Islet precursor cell (in vitro differentiated cells): ENCODE measurements at regions not wholly inside any gene's neighbourhood (a gene's known extent, or its start where the extent isn't known, plus 50 kb on each side); places are given as distances from the start of the nearest gene placed in this dataset.

Experiments used
- DNase-seq: peaks from one replicate; pipeline ENCODE4 v3.0.0-alpha.2; 2018

GRCh38 chr2:207236156-207236935, 70.6 kb upstream of the KLF7 start:
- no peak for DNase-seq

- DNase-seq: peak; percentile 91
Measured at GRCh38 chr2:207238831-207239701, 73.3 kb upstream of the KLF7 start.

- peak; percentile 23 for DNase-seq
Measured at GRCh38 chr2:207239754-207240494, 74.2 kb upstream of the KLF7 start.

GRCh38 chr2:207240649-207241048, 74.9 kb upstream of the KLF7 start:
- peak; percentile 27 for DNase-seq

GRCh38 chr2:207241198-207241597, 75.5 kb upstream of the KLF7 start:
- DNase-seq: peak; percentile 46

GRCh38 chr2:207243601-207244000, 77.9 kb upstream of the KLF7 start:
- no peak for DNase-seq

GRCh38 chr2:207244971-207245925, 79.5 kb upstream of the KLF7 start:
- DNase-seq: no peak

GRCh38 chr2:207248702-207249377, 83.1 kb upstream of the KLF7 start:
- DNase-seq: no peak

- DNase-seq: peak; percentile 23
Measured at GRCh38 chr2:207251022-207251421, 85.3 kb upstream of the KLF7 start.

GRCh38 chr2:207251573-207252192, 85.9 kb upstream of the KLF7 start:
- peak; percentile 54 for DNase-seq

GRCh38 chr2:207252416-207252815, 86.7 kb upstream of the KLF7 start:
- no peak for DNase-seq

GRCh38 chr2:207252979-207253645, 87.4 kb upstream of the KLF7 start:
- DNase-seq: peak; percentile 55

- DNase-seq: peak; percentile 76
Measured at GRCh38 chr2:207253666-207254345, 88.1 kb upstream of the KLF7 start.

- DNase-seq: no peak
Measured at GRCh38 chr2:207254591-207255464, 89.1 kb upstream of the KLF7 start.

- DNase-seq: peak; percentile 62
Measured at GRCh38 chr2:207255565-207256470, 90.1 kb upstream of the KLF7 start.

- DNase-seq: no peak
Measured at GRCh38 chr2:207256476-207257207, 90.9 kb upstream of the KLF7 start.
